Sigmoid colon (tissue), 3 donors: ENCODE measurements at regions not wholly inside any gene's neighbourhood (a gene's known extent, or its start where the extent isn't known, plus 50 kb on each side); places are given as distances from the start of the nearest gene placed in this dataset.

Experiments
- CTCF ChIP-seq, 4 experiments: fragments of 450-650 bp in 3 of 4; fragments of 200-600 bp in 1 of 4; IDR thresholded peaks; one replicate each; pipeline ENCODE4 v1.5.1; 2016 to 2019; ENCODE audit warnings: antibody characterized with exemption in 4 of 4, mild to moderate bottlenecking in 3 of 4, moderate library complexity in 2 of 4
- POLR2A ChIP-seq, 2 donors: fragments of 450-650 bp; IDR thresholded peaks; one replicate each; pipeline ENCODE4 v1.6.1; 2016; ENCODE audit warnings: antibody characterized with exemption in 2 of 2, mild to moderate bottlenecking in 2 of 2, moderate library complexity in 2 of 2

GRCh38 chr3:124496061-124496460 is 234.2 kb upstream of the UMPS start:
- no peak for TF ChIP-seq CTCF (IDR thresholded peaks at IDR 0.05)
- no peak for TF ChIP-seq POLR2A (IDR thresholded peaks at IDR 0.05)
